ENCODE measurements at regions not wholly inside any gene's neighbourhood (a gene's known extent, or its start where the extent isn't known, plus 50 kb on each side); places are given as distances from the start of the nearest gene placed in this dataset.

DNA sequence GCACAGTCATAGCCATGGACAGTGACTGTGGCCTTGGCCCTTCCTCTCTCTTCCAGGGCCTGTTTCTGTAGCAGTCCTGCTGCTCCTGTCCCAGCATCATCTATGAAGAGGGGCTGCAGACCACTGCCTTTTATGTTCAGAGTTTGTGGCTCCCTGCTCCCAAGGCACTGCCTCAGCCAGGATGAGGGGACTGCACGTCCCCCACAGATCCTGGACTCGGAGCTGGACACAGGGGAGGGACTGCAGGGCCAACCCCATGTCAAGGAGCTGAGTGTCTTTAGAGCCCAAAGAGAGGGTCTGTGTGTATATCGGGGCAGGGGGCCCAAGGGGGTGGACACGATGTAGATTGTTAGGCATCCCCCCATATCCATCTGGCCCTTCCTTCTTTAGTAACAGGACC, 60.6 kb upstream of the DIO3 start:
- Histone ChIP-seq H3K9ac (ENCODE audit: low read depth, low read length) (no peak overlapping the region), H3K4me1 (ENCODE audit: control insufficient read depth, insufficient read depth, low read length) (no peaks in the 10 kb centered on the region), H3K9me3 (ENCODE audit: control insufficient read depth, insufficient read depth, low read length) (no peaks in the 10 kb centered on the region), H3K27me3 (ENCODE audit: control insufficient read depth, insufficient read depth, low read length) (no peaks in the 10 kb centered on the region), H3K4me3 (ENCODE audit: low read depth, low read length) (no peak overlapping the region), H3K36me3 (ENCODE audit: control insufficient read depth, insufficient read depth, low read length) (no peaks in the 10 kb centered on the region)

DNA sequence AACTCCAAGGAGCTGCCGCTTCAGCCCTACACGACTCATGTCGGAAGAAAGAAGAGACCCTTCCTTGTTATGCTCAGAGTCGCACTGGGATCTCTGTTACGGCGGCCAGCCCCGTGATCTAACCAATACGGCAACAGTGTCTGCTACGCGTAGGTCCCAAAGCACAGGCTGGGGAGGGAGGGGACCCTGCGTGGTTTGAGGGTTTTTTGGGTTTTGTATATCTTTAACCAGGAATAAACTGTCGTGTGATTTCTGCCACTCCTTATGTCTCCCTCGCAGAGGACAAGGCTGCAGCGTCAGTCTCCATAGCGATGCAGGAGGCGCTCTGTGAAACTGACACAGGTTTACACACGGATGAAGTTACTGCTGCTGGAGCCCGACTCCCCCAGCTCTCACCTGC, 60.0 kb upstream of the DIO3 start:
- no peaks in the 10 kb centered on the region for H3K9me3 ChIP-seq (ENCODE audit: control insufficient read depth, insufficient read depth, low read length)
- no peaks in the 10 kb centered on the region for H3K4me1 ChIP-seq (ENCODE audit: control insufficient read depth, insufficient read depth, low read length)
- no peak overlapping the region for H3K4me3 ChIP-seq (ENCODE audit: low read depth, low read length)
- no peak overlapping the region for H3K9ac ChIP-seq (ENCODE audit: low read depth, low read length)
- no peaks in the 10 kb centered on the region for H3K27me3 ChIP-seq (ENCODE audit: control insufficient read depth, insufficient read depth, low read length)
- H3K36me3 ChIP-seq (ENCODE audit: control insufficient read depth, insufficient read depth, low read length), result no peaks in the 10 kb centered on the region

DNA sequence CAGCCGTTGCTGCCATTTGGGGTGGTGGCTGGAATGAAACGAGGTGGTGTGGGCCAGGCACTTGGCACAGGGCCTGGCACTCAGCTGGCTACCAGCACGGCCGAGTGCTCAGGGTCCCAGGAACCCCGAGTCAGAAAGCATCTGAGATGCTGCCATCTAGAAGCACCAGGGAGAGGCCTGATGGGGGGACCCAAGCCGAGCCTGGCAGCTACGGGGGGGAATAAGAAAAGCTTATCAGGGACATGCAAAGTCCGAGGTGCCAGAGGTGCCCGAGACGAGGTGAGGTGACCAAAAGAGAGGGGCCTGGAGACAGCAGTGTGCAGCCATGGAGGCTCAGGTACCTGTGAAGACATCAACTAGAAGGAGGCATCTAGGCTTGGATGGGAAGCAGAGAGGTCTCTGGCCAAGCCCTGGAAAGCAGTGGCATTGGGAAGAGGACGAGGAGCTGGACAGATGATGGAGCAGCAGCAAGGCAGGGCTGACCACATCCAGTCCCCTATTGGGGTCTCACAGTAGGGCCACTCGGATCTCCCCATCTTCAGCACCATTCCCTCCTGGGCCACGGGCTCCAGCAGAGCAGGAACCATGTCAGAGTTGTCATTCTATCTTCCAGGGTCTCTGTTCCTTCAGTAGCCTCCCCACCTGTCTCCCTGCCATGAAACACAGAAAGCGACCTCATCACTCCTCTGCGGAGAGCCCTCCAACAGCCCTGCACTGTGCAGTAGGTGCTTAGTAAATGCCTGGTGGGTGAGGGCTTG, 59.3 kb upstream of the DIO3 start:
- Histone ChIP-seq H3K27me3 (ENCODE audit: control insufficient read depth, insufficient read depth, low read length) (no peaks in the 10 kb centered on the region), H3K36me3 (ENCODE audit: control insufficient read depth, insufficient read depth, low read length) (no peaks in the 10 kb centered on the region), H3K4me3 (ENCODE audit: low read depth, low read length) (no peak overlapping the region), H3K4me1 (ENCODE audit: control insufficient read depth, insufficient read depth, low read length) (no peaks in the 10 kb centered on the region), H3K9me3 (ENCODE audit: control insufficient read depth, insufficient read depth, low read length) (no peaks in the 10 kb centered on the region), H3K9ac (ENCODE audit: low read depth, low read length) (no peak overlapping the region)

GRCh38 chr14:101502761-101503392, 58.4 kb upstream of the DIO3 start:
- no peak overlapping the region for H3K4me3 ChIP-seq (ENCODE audit: low read depth, low read length)
- no peaks in the 10 kb centered on the region for H3K27me3 ChIP-seq (ENCODE audit: control insufficient read depth, insufficient read depth, low read length)
- H3K9ac ChIP-seq (ENCODE audit: low read depth, low read length), result no peak overlapping the region
- no peaks in the 10 kb centered on the region for H3K36me3 ChIP-seq (ENCODE audit: control insufficient read depth, insufficient read depth, low read length)
- no peaks in the 10 kb centered on the region for H3K4me1 ChIP-seq (ENCODE audit: control insufficient read depth, insufficient read depth, low read length)
- no peaks in the 10 kb centered on the region for H3K9me3 ChIP-seq (ENCODE audit: control insufficient read depth, insufficient read depth, low read length)

DNA sequence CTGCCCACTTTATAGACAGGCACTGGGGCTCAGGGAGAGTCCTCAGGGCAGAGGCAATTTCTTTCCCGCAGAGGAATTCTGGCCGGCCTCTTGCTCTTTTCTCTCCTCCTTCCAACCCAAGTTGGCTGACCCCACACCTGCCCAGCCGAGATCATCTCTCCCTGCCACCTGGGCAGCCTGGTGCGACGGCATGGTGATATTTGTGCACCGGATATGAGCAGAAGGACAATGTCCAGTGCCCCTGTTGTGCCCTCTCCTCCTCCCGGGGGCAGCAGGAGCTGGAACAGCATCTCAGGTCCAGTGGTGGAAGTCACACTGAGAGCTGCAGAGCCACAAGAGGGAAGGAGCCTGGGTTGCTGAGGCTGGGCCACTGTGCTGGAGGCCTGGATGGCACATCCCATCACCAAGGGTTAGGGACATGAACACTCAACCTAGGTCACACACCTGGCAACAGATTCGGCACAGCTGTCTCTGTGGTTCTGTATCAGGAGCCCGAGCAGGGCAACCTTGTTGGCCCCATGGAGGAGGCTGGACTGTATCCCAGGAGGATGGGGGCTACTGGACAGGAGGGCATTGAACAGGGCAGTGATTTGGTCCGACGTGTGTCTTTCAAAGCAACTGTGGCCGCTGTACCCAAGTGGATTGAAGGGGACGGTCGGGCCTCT, 57.7 kb upstream of the DIO3 start:
- no peaks in the 10 kb centered on the region for H3K27me3 ChIP-seq (ENCODE audit: control insufficient read depth, insufficient read depth, low read length)
- H3K9ac ChIP-seq (ENCODE audit: low read depth, low read length), result no peak overlapping the region

DNA sequence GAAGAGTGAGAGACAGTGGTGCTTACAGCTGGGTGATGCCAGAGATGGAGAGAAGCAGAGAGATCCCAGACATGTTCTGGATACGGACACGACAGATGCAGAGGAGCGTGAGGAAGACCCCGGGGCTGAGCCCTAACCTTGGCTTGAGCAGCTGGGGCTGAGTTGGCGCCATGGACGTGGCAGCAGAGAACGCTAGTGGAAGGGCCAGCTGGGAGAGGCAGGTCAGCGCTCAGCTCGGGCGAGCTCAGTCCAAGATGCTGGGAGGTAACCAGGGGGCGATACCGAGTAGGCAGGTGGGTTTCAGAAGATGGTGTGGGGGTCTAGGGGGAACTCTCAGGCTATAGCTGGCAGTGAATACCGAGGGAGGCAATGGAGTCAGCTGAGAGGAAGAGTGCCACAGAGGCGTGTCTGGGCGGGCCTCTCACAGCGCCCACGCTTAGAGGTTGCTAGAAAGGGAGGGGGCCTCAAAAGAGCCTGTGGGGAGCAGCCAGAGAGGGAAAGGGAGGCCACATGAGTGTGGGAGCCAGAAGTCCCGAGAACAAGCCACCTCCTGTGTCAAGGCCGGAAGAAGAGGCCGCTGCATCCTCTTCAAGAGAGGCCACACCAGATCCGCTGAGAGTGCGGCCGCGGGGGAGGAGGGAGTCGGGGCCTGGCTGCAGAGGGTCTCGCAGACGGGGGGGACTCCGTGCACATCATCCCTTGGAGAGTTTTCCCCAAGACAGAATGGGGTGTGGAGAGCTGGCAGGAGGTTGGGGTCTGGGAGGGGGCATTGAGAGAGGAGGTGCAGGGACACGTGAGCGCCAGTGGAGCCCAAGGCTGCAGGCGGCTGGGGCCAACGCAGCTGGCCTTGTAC, 57.0 kb upstream of the DIO3 start:
- Histone ChIP-seq H3K4me1 (ENCODE audit: control insufficient read depth, insufficient read depth, low read length) (no peaks in the 10 kb centered on the region), H3K27me3 (ENCODE audit: control insufficient read depth, insufficient read depth, low read length) (no peaks in the 10 kb centered on the region), H3K9me3 (ENCODE audit: control insufficient read depth, insufficient read depth, low read length) (no peaks in the 10 kb centered on the region), H3K4me3 (ENCODE audit: low read depth, low read length) (no peak overlapping the region), H3K9ac (ENCODE audit: low read depth, low read length) (no peak overlapping the region), H3K36me3 (ENCODE audit: control insufficient read depth, insufficient read depth, low read length) (no peaks in the 10 kb centered on the region)

More for the DNA sequence above, 57.7 kb upstream of the DIO3 start:
- H3K36me3 ChIP-seq (ENCODE audit: control insufficient read depth, insufficient read depth, low read length), result no peaks in the 10 kb centered on the region
- H3K4me1 ChIP-seq (ENCODE audit: control insufficient read depth, insufficient read depth, low read length), result no peaks in the 10 kb centered on the region
- no peak overlapping the region for H3K4me3 ChIP-seq (ENCODE audit: low read depth, low read length)
- no peaks in the 10 kb centered on the region for H3K9me3 ChIP-seq (ENCODE audit: control insufficient read depth, insufficient read depth, low read length)

- H3K36me3 ChIP-seq (ENCODE audit: control insufficient read depth, insufficient read depth, low read length), result no peaks in the 10 kb centered on the region
- H3K4me3 ChIP-seq (ENCODE audit: low read depth, low read length), result no peak overlapping the region
- no peaks in the 10 kb centered on the region for H3K27me3 ChIP-seq (ENCODE audit: control insufficient read depth, insufficient read depth, low read length)
- H3K9me3 ChIP-seq (ENCODE audit: control insufficient read depth, insufficient read depth, low read length), result no peaks in the 10 kb centered on the region
- H3K4me1 ChIP-seq (ENCODE audit: control insufficient read depth, insufficient read depth, low read length), result no peaks in the 10 kb centered on the region
- no peak overlapping the region for H3K9ac ChIP-seq (ENCODE audit: low read depth, low read length)
Measured at GRCh38 chr14:101505236-101505970, 55.9 kb upstream of the DIO3 start.

- no peaks in the 10 kb centered on the region for H3K36me3 ChIP-seq (ENCODE audit: control insufficient read depth, insufficient read depth, low read length)
- no peak overlapping the region for H3K4me3 ChIP-seq (ENCODE audit: low read depth, low read length)
- no peak overlapping the region for H3K9ac ChIP-seq (ENCODE audit: low read depth, low read length)
- no peaks in the 10 kb centered on the region for H3K27me3 ChIP-seq (ENCODE audit: control insufficient read depth, insufficient read depth, low read length)
- H3K9me3 ChIP-seq (ENCODE audit: control insufficient read depth, insufficient read depth, low read length), result no peaks in the 10 kb centered on the region
- no peaks in the 10 kb centered on the region for H3K4me1 ChIP-seq (ENCODE audit: control insufficient read depth, insufficient read depth, low read length)
Measured at GRCh38 chr14:101506211-101506925, 54.9 kb upstream of the DIO3 start.

GRCh38 chr14:101506926-101507835, 54.1 kb upstream of the DIO3 start:
- no peak overlapping the region for H3K9ac ChIP-seq (ENCODE audit: low read depth, low read length)
- no peaks in the 10 kb centered on the region for H3K36me3 ChIP-seq (ENCODE audit: control insufficient read depth, insufficient read depth, low read length)
- H3K4me1 ChIP-seq (ENCODE audit: control insufficient read depth, insufficient read depth, low read length), result no peaks in the 10 kb centered on the region
- H3K4me3 ChIP-seq (ENCODE audit: low read depth, low read length), result no peak overlapping the region
- no peaks in the 10 kb centered on the region for H3K9me3 ChIP-seq (ENCODE audit: control insufficient read depth, insufficient read depth, low read length)
- no peaks in the 10 kb centered on the region for H3K27me3 ChIP-seq (ENCODE audit: control insufficient read depth, insufficient read depth, low read length)

DNA sequence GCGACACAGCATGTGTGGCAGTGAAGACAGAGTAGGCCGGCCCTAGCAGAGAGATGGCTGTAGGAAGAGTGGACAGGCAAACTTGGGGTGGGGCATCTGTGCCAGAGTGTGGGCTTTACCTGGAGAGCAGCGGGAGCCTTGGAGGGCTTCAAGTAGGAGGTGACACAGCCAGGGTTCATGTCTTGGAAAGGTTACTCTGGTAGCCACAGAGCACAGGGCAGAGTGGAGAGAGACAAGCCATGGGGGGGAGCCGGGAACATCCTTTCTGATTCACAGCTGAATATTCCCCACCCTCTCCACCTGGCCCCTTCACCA, 53.5 kb upstream of the DIO3 start:
- Histone ChIP-seq H3K4me3 (ENCODE audit: low read depth, low read length) (no peak overlapping the region), H3K9me3 (ENCODE audit: control insufficient read depth, insufficient read depth, low read length) (no peaks in the 10 kb centered on the region), H3K36me3 (ENCODE audit: control insufficient read depth, insufficient read depth, low read length) (no peaks in the 10 kb centered on the region), H3K27me3 (ENCODE audit: control insufficient read depth, insufficient read depth, low read length) (no peaks in the 10 kb centered on the region), H3K4me1 (ENCODE audit: control insufficient read depth, insufficient read depth, low read length) (no peaks in the 10 kb centered on the region), H3K9ac (ENCODE audit: low read depth, low read length) (no peak overlapping the region)

Measured in iPS-15b (cell line).